H1 (cell line): ENCODE measurements at regions not wholly inside any gene's neighbourhood (a gene's known extent, or its start where the extent isn't known, plus 50 kb on each side); places are given as distances from the start of the nearest gene placed in this dataset.

Experiments
- CTCF ChIA-PET: fragments of 300-600 bp; sonication (Branson Sonifier 250); formaldehyde crosslinking; loops from one replicate; lab custom pipeline; 2021; ENCODE audit not compliant: partially characterized antibody; lab: Charles Lee
- POLR2A ChIA-PET: fragments of 300-600 bp; sonication (Branson Sonifier 250); formaldehyde crosslinking; loops from one replicate; lab custom pipeline; 2021; ENCODE audit warnings: inconsistent platforms; ENCODE audit not compliant: partially characterized antibody; lab: Charles Lee
- DNase-seq, 2 experiments: peaks; one replicate each; pipeline versions ENCODE4 v3.0.0 to v3.0.0-alpha.2; 2010 to 2022; ENCODE audit warnings: low spot score in 2 of 2, low read depth in 1 of 2, mixed read lengths in 1 of 2
- FAIRE-seq: peaks from 2 replicates; lab custom pipeline; 2011; peaks lifted over from hg19 to GRCh38; lab: Jason Lieb, UNC
- H2AFZ ChIP-seq: 2 replicates; pipeline ENCODE4 v1.8.1; 2012; ENCODE audit warnings: low read length, inconsistent platforms
- H2AK5ac ChIP-seq: 2 replicates; pipeline ENCODE4 v1.6.1; 2013; ENCODE audit warnings: low read depth, low read length
- H2BK120ac ChIP-seq: replicated peaks from 2 replicates; pipeline ENCODE3; 2013; ENCODE audit warnings: low read depth, low read length, inconsistent platforms
- H2BK12ac ChIP-seq: 2 replicates; pipeline ENCODE4 v1.6.1; 2013; ENCODE audit warnings: low read depth, low read length
- H2BK15ac ChIP-seq: 2 replicates; pipeline ENCODE4 v1.6.1; 2013; ENCODE audit warnings: low read length
- H2BK20ac ChIP-seq: 2 replicates; pipeline ENCODE4 v1.6.1; 2013; ENCODE audit warnings: low read length
- H2BK5ac ChIP-seq: 2 replicates; pipeline ENCODE4 v1.6.1; 2013; ENCODE audit warnings: low read depth, low read length
- H3K14ac ChIP-seq: 2 replicates; pipeline ENCODE4 v1.6.1; 2013; ENCODE audit warnings: inconsistent platforms; ENCODE audit not compliant: insufficient read length
- H3K18ac ChIP-seq: 2 replicates; pipeline ENCODE4 v1.6.1; 2013; ENCODE audit warnings: low read length; ENCODE audit errors: extremely low read depth
- H3K23ac ChIP-seq: 2 replicates; pipeline ENCODE4 v1.6.1; 2013; ENCODE audit warnings: inconsistent platforms; ENCODE audit not compliant: insufficient read length
- H3K23me2 ChIP-seq: 2 replicates; pipeline ENCODE4 v1.6.1; 2013; ENCODE audit warnings: low read depth, low read length
- H3K27ac ChIP-seq: 2 replicates; pipeline ENCODE4 v1.6.1; 2011; ENCODE audit warnings: low read depth, low read length, inconsistent platforms
- H3K27me3 ChIP-seq, 4 experiments: replicated peaks in 1 of 4; 1 replicate in 1 of 4; 2 replicates in 3 of 4; pipeline versions ENCODE4 v1.6.1 to v1.8.1; 2011 to 2013; ENCODE audit warnings: low read length in 3 of 4, mild to moderate bottlenecking in 3 of 4, inconsistent platforms in 2 of 4, mixed read lengths in 2 of 4, moderate library complexity in 1 of 4; ENCODE audit not compliant: control insufficient read depth in 3 of 4, insufficient read depth in 3 of 4; ENCODE audit errors: extremely low read depth in 1 of 4
- H3K36me3 ChIP-seq, 4 experiments: 2 replicates each; pipeline versions ENCODE4 v1.6.1 to v1.8.1; 2011 to 2013; ENCODE audit warnings: mild to moderate bottlenecking in 4 of 4, low read length in 3 of 4, moderate library complexity in 2 of 4, control low read depth in 1 of 4, inconsistent platforms in 1 of 4; ENCODE audit not compliant: insufficient read depth in 4 of 4, control insufficient read depth in 2 of 4
- H3K4ac ChIP-seq: replicated peaks from 2 replicates; pipeline ENCODE3; 2013; ENCODE audit warnings: low read length, low read depth, mixed read lengths, inconsistent platforms; ENCODE audit not compliant: insufficient read length
- H3K4me1 ChIP-seq, 4 experiments: replicated peaks in 1 of 4; 1 replicate in 1 of 4; 2 replicates in 3 of 4; pipeline versions ENCODE4 v1.6.1 to v1.8.1; 2011 to 2013; ENCODE audit warnings: low read length in 3 of 4, inconsistent platforms in 2 of 4, mixed read lengths in 1 of 4; ENCODE audit not compliant: insufficient read depth in 4 of 4, control insufficient read depth in 3 of 4
- H3K4me2 ChIP-seq, 2 experiments: 2 replicates each; pipeline versions ENCODE4 v1.6.1 to v1.8.1; 2011 to 2013; ENCODE audit warnings: low read depth in 2 of 2, low read length in 2 of 2, control low read depth in 1 of 2, inconsistent platforms in 1 of 2, mild to moderate bottlenecking in 1 of 2; ENCODE audit not compliant: insufficient read depth in 1 of 2
- H3K4me3 ChIP-seq, 4 experiments: fragments of 200-600, 300-600 bp in 1 of 4; sonication (generic), shearing (Covaris generic), sonication (Bioruptor Twin) in 1 of 4; 2 replicates each; pipeline versions ENCODE4 v1.5.1 to v1.8.1; 2011 to 2016; ENCODE audit warnings: low read length in 4 of 4, low read depth in 3 of 4, control low read depth in 2 of 4, inconsistent platforms in 2 of 4, mild to moderate bottlenecking in 2 of 4, mixed read lengths in 1 of 4, moderate library complexity in 1 of 4; ENCODE audit not compliant: insufficient read depth in 2 of 4; ENCODE audit errors: extremely low read depth in 1 of 4
- H3K56ac ChIP-seq: replicated peaks from 2 replicates; pipeline ENCODE3; 2013; ENCODE audit warnings: low read depth, mild to moderate bottlenecking, mixed read lengths, low read length, inconsistent platforms; ENCODE audit not compliant: insufficient read length
- H3K79me1 ChIP-seq: 2 replicates; pipeline ENCODE4 v1.6.1; 2013; ENCODE audit warnings: low read depth, low read length, control low read depth
- H3K79me2 ChIP-seq, 2 experiments: 2 replicates each; pipeline versions ENCODE4 v1.6.1 to v1.8.1; 2012 to 2013; ENCODE audit warnings: low read length in 2 of 2, mild to moderate bottlenecking in 2 of 2, inconsistent platforms in 1 of 2; ENCODE audit not compliant: insufficient read depth in 2 of 2, control insufficient read depth in 1 of 2
- H3K9ac ChIP-seq, 4 experiments: replicated peaks in 1 of 4; 1 replicate in 1 of 4; 2 replicates in 3 of 4; pipeline versions ENCODE4 v1.6.1 to v1.8.1; 2011 to 2013; ENCODE audit warnings: low read depth in 3 of 4, low read length in 3 of 4, control low read depth in 2 of 4, mild to moderate bottlenecking in 2 of 4, moderate library complexity in 2 of 4, inconsistent platforms in 1 of 4; ENCODE audit errors: extremely low read depth in 1 of 4
- H3K9me3 ChIP-seq, 2 experiments: 2 replicates each; pipeline versions ENCODE4 v1.6.1 to v1.8.1; 2012 to 2013; ENCODE audit warnings: mild to moderate bottlenecking in 2 of 2, moderate library complexity in 2 of 2, control low read depth in 1 of 2, inconsistent platforms in 1 of 2, low read depth in 1 of 2, low read length in 1 of 2, mixed read lengths in 1 of 2; ENCODE audit not compliant: insufficient read depth in 2 of 2
- H4K20me1 ChIP-seq, 2 experiments: replicated peaks in 1 of 2; 2 replicates each; pipeline versions ENCODE3 to v1.8.1; 2011 to 2013; ENCODE audit warnings: inconsistent platforms in 2 of 2, low read length in 2 of 2, mild to moderate bottlenecking in 1 of 2; ENCODE audit not compliant: insufficient read depth in 2 of 2, control insufficient read depth in 1 of 2
- H4K5ac ChIP-seq: 2 replicates; pipeline ENCODE4 v1.6.1; 2013; ENCODE audit warnings: low read length, low read depth, mixed read lengths, inconsistent platforms; ENCODE audit not compliant: insufficient read length
- H4K8ac ChIP-seq: 2 replicates; pipeline ENCODE4 v1.8.0; 2013; ENCODE audit warnings: mild to moderate bottlenecking, moderate library complexity, low read length, inconsistent platforms; ENCODE audit not compliant: insufficient read depth; ENCODE audit errors: extremely low read depth
- H4K91ac ChIP-seq: replicated peaks from 2 replicates; pipeline ENCODE3; 2013; ENCODE audit warnings: low read length, mixed read lengths, inconsistent platforms; ENCODE audit not compliant: insufficient read length
- ASH2L ChIP-seq: fragments of 200-600, 300-600 bp; sonication (generic); IDR thresholded peaks from one replicate; pipeline ENCODE4 v1.7.1; 2017; ENCODE audit warnings: low read length
- BRCA1 ChIP-seq: IDR thresholded peaks from 2 replicates; pipeline ENCODE4 v1.6.1; 2012; ENCODE audit warnings: low read depth, low read length, improper control_type of control experiment
- CHD1 ChIP-seq: IDR thresholded peaks from 2 replicates; pipeline ENCODE4 v1.6.1; 2012; ENCODE audit warnings: low read depth, low read length, improper control_type of control experiment
- CREB1 ChIP-seq: IDR thresholded peaks from 2 replicates; pipeline ENCODE4 v1.6.1; 2012; ENCODE audit warnings: inconsistent platforms
- GABPA ChIP-seq: IDR thresholded peaks from 2 replicates; pipeline ENCODE4 v1.6.1; 2011; ENCODE audit warnings: mild to moderate bottlenecking, low read length, moderate library complexity, borderline replicate concordance; ENCODE audit not compliant: insufficient read depth
- HDAC6 ChIP-seq: IDR thresholded peaks from one replicate; pipeline ENCODE4 v1.7.1; 2012; ENCODE audit warnings: low read depth, mild to moderate bottlenecking, inconsistent platforms, low read length, moderate library complexity
- KDM5A ChIP-seq: fragments of 200-600 bp; IDR thresholded peaks from 2 replicates; pipeline ENCODE4 v1.7.1; 2012; ENCODE audit warnings: mild to moderate bottlenecking, low read length, inconsistent platforms, mixed read lengths
- MAX ChIP-seq: IDR thresholded peaks from 2 replicates; pipeline ENCODE4 v1.6.1; 2012; ENCODE audit warnings: inconsistent platforms
- NANOG ChIP-seq: IDR thresholded peaks from 2 replicates; pipeline ENCODE4 v1.6.1; 2011; ENCODE audit warnings: low read length, low read depth, mild to moderate bottlenecking, inconsistent platforms; ENCODE audit not compliant: insufficient read depth, poor library complexity, severe bottlenecking
- RAD21 ChIP-seq, 2 experiments: IDR thresholded peaks in 1 of 2; conservative IDR thresholded peaks in 1 of 2; 2 replicates each; pipeline ENCODE4 v1.6.1; 2011; ENCODE audit warnings: low read depth in 2 of 2, low read length in 2 of 2, improper control_type of control experiment in 1 of 2, inconsistent platforms in 1 of 2, mild to moderate bottlenecking in 1 of 2, moderate library complexity in 1 of 2
- RFX5 ChIP-seq: IDR thresholded peaks from 2 replicates; pipeline ENCODE4 v1.6.1; 2011; ENCODE audit warnings: low read depth, low read length, improper control_type of control experiment, borderline replicate concordance
- RXRA ChIP-seq: IDR thresholded peaks from 2 replicates; pipeline ENCODE4 v1.6.1; 2011; ENCODE audit warnings: low read depth, mild to moderate bottlenecking, low read length, moderate library complexity; ENCODE audit not compliant: insufficient read depth
- SAP30 ChIP-seq: fragments of 300-600 bp; sonication (generic); IDR thresholded peaks from 2 replicates; pipeline ENCODE4 v1.7.1; 2012; ENCODE audit warnings: low read length, moderate library complexity, mild to moderate bottlenecking, inconsistent platforms; ENCODE audit not compliant: insufficient read depth, insufficient replicate concordance
- SUZ12 ChIP-seq: fragments of 200-600 bp; sonication (generic); IDR thresholded peaks from 2 replicates; pipeline ENCODE4 v1.6.1; 2012; ENCODE audit warnings: mild to moderate bottlenecking, inconsistent platforms, low read length, moderate library complexity, mixed read lengths
- WGBS, 2 experiments: shearing (Covaris generic) in 1 of 2; methylation state at CpG; one replicate each; pipeline versions ENCODE4 v1.1.6 to v1.1.7; 2013 to 2015; ENCODE audit warnings: low lambda C conversion rate in 2 of 2, mixed read lengths in 2 of 2, inconsistent platforms in 1 of 2, low coverage in 1 of 2, missing lambda C conversion rate in 1 of 2; ENCODE audit not compliant: insufficient replicate concordance in 2 of 2, insufficient coverage in 1 of 2, insufficient read length in 1 of 2; ENCODE audit errors: extremely low coverage in 1 of 2, missing lambda C conversion rate in 1 of 2; 5-methylcytosine and 5-hydroxymethylcytosine counted together

DNA sequence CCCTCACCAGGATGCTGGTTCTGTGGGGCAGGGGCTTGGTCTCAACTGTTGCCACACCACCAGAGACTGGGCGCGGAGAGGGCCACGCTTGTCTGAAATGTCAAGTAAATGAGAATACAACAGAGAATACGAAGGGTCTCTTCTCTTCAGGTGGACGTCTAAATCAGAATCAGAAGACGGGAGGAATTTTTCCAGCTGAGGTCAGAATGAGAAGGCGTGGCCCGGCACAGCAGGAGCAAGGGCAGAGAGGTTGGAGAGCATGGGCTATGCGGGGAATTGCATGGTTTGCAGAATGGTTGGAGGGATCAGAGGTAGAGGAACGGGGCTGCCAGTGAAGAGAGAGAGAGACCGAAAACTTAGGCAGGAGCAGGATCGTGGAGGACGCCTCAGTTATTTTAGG, 337.9 kb downstream of the QKI start:
- H3K18ac ChIP-seq = no peak overlapping the region
- no peak overlapping the region for H4K91ac ChIP-seq
- DNase-seq (no peak), FAIRE-seq (no peak)
- no peak overlapping the region for H2BK15ac ChIP-seq
- H3K9ac ChIP-seq = no peak overlapping the region
- H4K8ac ChIP-seq = no peak overlapping the region
- H3K23ac ChIP-seq = no peak overlapping the region
- H2AFZ ChIP-seq = no peak overlapping the region
- CTCF ChIA-PET = interaction anchor here (1.3 to 1.5 kb wide), 2 partner anchors 14 to 345 kb away, joined by 3 read pairs; no protein-coding TSS in a partner anchor
- no peak overlapping the region for H2BK120ac ChIP-seq
- no peak overlapping the region for H3K4me3 ChIP-seq
- H3K23me2 ChIP-seq = no peaks in the 10 kb centered on the region
- H3K79me2 ChIP-seq = no peaks in the 10 kb centered on the region
- H3K56ac ChIP-seq = no peak overlapping the region
- no peaks in the 10 kb centered on the region for H3K9me3 ChIP-seq
- H2BK20ac ChIP-seq = no peak overlapping the region
- H2BK5ac ChIP-seq = no peak overlapping the region
- no peak overlapping the region for H2BK12ac ChIP-seq
- no peak overlapping the region for H3K4me2 ChIP-seq
- H3K14ac ChIP-seq = no peak overlapping the region
- 83% methylated on average over 13 of the region's 13 CpGs; no CpG with 5 or more reads in 1 of the 2 experiments for WGBS, 2 experiments
- H3K4ac ChIP-seq = no peak overlapping the region
- no peak overlapping the region for H2AK5ac ChIP-seq
- no peaks in the 10 kb centered on the region for H3K79me1 ChIP-seq
- no peak overlapping the region for H3K27ac ChIP-seq
- H4K20me1 ChIP-seq = no peaks in the 10 kb centered on the region
- peaks cover 0 to 2% (median 0%) of the 10 kb centered on the region in 4 experiments; a peak in 2 of 7 replicates for H3K4me1 ChIP-seq
- H4K5ac ChIP-seq = no peak overlapping the region
- TF ChIP-seq NANOG (no peak), MAX (no peak), HDAC6 (no peak), ASH2L (no peak), GABPA (no peak), RFX5 (no peak), CREB1 (no peak), RAD21 (IDR thresholded peaks at IDR 0.05 in 1 of 2, conservative IDR thresholded peaks at IDR 0.05 in 1 of 2; ENCODE audit: low read depth in 2 of 2, low read length in 2 of 2) (no peak), SUZ12 (no peak), RXRA (no peak), BRCA1 (no peak), SAP30 (no peak), CHD1 (no peak), KDM5A (no peak)
- TF ChIP-seq, all 59 proteins: peak for 0
- H3K27me3 ChIP-seq = no peaks in the 10 kb centered on the region; a peak in 1 of 7 replicates
- POLR2A ChIA-PET = no interaction called here
- H3K36me3 ChIP-seq = no peaks in the 10 kb centered on the region
